ENCODE measurements at regions not wholly inside any gene's neighbourhood (a gene's known extent, or its start where the extent isn't known, plus 50 kb on each side); places are given as distances from the start of the nearest gene placed in this dataset.

DNA sequence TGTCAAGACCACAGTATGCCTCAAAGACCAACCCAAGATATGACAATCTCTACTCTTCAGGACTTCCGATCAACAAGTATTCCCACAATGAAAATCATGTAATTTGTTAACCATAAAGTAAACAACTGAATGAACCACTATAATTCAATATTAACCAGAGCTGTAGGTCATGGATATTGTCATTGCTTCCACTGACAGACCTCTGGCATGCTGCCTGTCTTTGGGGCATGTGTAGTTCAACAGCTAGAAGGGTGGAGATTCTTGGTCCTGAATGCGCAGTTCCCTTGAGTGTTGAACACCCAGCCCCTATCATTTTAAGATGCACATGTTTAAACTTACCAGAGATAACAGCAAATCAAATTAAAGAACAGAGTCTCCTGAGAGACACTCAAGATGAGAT lies 283.0 kb downstream of the CEMIP2 start:
- peaks cover 4% of the 10 kb centered on the region for H3K4me1 Mint-ChIP-seq (ENCODE audit: low read depth, unreplicated experiment)
- H3K27ac Mint-ChIP-seq (ENCODE audit: unreplicated experiment): no peak overlapping the region
- TF ChIP-seq, protein P1, sequence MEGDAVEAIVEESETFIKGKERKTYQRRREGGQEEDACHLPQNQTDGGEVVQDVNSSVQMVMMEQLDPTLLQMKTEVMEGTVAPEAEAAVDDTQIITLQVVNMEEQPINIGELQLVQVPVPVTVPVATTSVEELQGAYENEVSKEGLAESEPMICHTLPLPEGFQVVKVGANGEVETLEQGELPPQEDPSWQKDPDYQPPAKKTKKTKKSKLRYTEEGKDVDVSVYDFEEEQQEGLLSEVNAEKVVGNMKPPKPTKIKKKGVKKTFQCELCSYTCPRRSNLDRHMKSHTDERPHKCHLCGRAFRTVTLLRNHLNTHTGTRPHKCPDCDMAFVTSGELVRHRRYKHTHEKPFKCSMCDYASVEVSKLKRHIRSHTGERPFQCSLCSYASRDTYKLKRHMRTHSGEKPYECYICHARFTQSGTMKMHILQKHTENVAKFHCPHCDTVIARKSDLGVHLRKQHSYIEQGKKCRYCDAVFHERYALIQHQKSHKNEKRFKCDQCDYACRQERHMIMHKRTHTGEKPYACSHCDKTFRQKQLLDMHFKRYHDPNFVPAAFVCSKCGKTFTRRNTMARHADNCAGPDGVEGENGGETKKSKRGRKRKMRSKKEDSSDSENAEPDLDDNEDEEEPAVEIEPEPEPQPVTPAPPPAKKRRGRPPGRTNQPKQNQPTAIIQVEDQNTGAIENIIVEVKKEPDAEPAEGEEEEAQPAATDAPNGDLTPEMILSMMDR (IDR thresholded peaks at IDR 0.05; ENCODE audit: partially characterized antibody, unreplicated experiment): no peak
- H3K9me3 Mint-ChIP-seq (ENCODE audit: unreplicated experiment): no peaks in the 10 kb centered on the region
- no peaks in the 10 kb centered on the region for H3K36me3 Mint-ChIP-seq (ENCODE audit: unreplicated experiment)
- H3K27me3 Mint-ChIP-seq (ENCODE audit: unreplicated experiment): peaks cover 1% of the 10 kb centered on the region
- no peak for DNase-seq
- no peak overlapping the region for H3K4me3 Mint-ChIP-seq (ENCODE audit: unreplicated experiment)

DNA sequence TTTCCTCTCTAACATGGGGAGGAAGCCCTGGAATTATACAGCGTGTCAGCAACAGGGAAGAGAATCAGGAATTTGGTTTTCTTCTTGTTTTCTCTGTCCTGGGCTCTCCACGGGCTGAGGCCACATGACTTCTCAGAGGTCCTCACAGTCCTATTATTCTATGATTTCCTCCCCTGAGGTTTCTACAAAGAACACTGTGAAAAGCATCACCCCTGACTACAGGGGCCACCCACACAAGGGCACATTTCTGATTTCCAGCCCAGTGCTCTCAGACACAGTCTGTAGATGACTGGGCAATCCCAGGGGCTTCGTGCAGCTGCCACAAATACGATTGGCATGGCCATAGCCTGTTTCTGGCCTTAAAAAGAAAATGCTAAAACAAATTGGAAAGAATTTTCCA lies 284.9 kb downstream of the CEMIP2 start:
- Mint-ChIP-seq H3K9me3 (ENCODE audit: unreplicated experiment) (no peaks in the 10 kb centered on the region), H3K27me3 (ENCODE audit: unreplicated experiment) (no peaks in the 10 kb centered on the region), H3K4me1 (ENCODE audit: low read depth, unreplicated experiment) (peaks cover 4% of the 10 kb centered on the region), H3K4me3 (ENCODE audit: unreplicated experiment) (no peak overlapping the region), H3K27ac (ENCODE audit: unreplicated experiment) (no peak overlapping the region), H3K36me3 (ENCODE audit: unreplicated experiment) (no peaks in the 10 kb centered on the region)
- no peak for DNase-seq
- TF ChIP-seq, protein P1 (IDR thresholded peaks at IDR 0.05; ENCODE audit: partially characterized antibody, unreplicated experiment): no peak

DNA sequence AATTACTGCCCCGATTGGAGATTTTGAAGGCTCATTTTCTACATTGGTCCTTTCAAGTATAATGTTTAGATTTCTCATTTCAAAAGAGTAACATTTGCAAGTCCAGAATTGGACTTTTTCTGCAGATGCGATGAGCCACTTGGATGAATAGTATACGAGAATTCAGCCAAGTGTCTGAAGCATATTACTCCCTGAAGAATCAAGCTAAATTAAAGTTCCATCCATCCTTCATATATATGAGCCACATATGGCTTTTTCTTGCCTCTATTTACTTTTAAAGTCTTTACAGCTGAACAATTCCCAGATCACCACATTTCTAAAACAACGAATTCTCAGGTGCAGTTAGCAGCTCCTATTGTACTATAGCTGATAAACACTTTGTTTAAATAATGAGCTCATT lies 288.7 kb downstream of the CEMIP2 start:
- Mint-ChIP-seq H3K27me3 (ENCODE audit: unreplicated experiment) (no peaks in the 10 kb centered on the region), H3K27ac (ENCODE audit: unreplicated experiment) (no peak overlapping the region), H3K4me1 (ENCODE audit: low read depth, unreplicated experiment) (no peaks in the 10 kb centered on the region), H3K9me3 (ENCODE audit: unreplicated experiment) (no peaks in the 10 kb centered on the region), H3K4me3 (ENCODE audit: unreplicated experiment) (no peak overlapping the region), H3K36me3 (ENCODE audit: unreplicated experiment) (no peaks in the 10 kb centered on the region)
- TF ChIP-seq, protein P1 (IDR thresholded peaks at IDR 0.05; ENCODE audit: partially characterized antibody, unreplicated experiment): no peak
- DNase-seq: no peak

DNA sequence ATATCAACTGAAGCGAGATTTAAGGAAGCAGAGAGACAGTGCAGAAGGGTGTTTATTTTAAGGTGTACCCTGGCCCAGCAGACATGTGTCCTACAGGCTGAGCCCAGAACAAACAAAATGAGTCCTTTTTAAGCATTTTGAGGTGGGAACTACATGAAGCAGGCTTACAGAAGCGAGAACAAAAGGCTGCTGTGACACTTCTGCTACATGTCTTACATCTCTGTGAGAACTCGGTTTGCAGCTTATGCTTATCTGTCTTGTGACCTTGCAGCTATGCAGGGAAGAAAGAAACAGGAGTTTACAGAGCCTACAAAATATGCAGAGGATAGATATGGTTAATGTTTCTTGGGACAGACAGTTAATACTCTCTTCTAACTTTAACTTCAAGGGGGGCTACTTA lies 295.9 kb downstream of the CEMIP2 start:
- no peaks in the 10 kb centered on the region for H3K36me3 Mint-ChIP-seq (ENCODE audit: unreplicated experiment)
- no peak overlapping the region for H3K27ac Mint-ChIP-seq (ENCODE audit: unreplicated experiment)
- no peak overlapping the region for H3K4me3 Mint-ChIP-seq (ENCODE audit: unreplicated experiment)
- H3K4me1 Mint-ChIP-seq (ENCODE audit: low read depth, unreplicated experiment): no peaks in the 10 kb centered on the region
- H3K9me3 Mint-ChIP-seq (ENCODE audit: unreplicated experiment): no peaks in the 10 kb centered on the region
- TF ChIP-seq, protein P1 (IDR thresholded peaks at IDR 0.05; ENCODE audit: partially characterized antibody, unreplicated experiment): no peak
- H3K27me3 Mint-ChIP-seq (ENCODE audit: unreplicated experiment): no peaks in the 10 kb centered on the region
- DNase-seq: no peak

DNA sequence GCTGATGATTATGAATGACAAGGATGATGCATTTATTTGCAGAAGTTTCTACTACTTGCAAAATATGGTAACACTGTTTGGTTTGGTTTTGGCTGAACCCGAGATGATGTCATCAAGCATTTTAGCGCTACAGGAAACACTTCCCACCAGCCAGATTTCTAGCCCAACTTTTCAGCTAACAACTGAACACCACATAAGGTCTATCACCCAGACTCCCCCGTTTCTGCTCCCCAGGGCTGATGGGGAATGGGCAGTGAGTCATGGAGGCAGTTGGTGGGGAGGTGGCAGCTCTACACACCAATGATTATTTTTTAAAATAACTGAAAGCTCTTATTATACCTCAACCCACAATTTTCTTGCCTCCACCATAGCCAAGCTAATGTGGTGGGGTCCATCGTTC lies 302.9 kb downstream of the CEMIP2 start:
- Mint-ChIP-seq H3K4me3 (ENCODE audit: unreplicated experiment) (no peak overlapping the region), H3K27ac (ENCODE audit: unreplicated experiment) (no peak overlapping the region), H3K36me3 (ENCODE audit: unreplicated experiment) (no peaks in the 10 kb centered on the region), H3K9me3 (ENCODE audit: unreplicated experiment) (peaks cover 2% of the 10 kb centered on the region), H3K4me1 (ENCODE audit: low read depth, unreplicated experiment) (no peaks in the 10 kb centered on the region), H3K27me3 (ENCODE audit: unreplicated experiment) (no peaks in the 10 kb centered on the region)
- TF ChIP-seq, protein P1 (IDR thresholded peaks at IDR 0.05; ENCODE audit: partially characterized antibody, unreplicated experiment): no peak
- no peak for DNase-seq
